ENCODE measurements at regions not wholly inside any gene's neighbourhood (a gene's known extent, or its start where the extent isn't known, plus 50 kb on each side); places are given as distances from the start of the nearest gene placed in this dataset.

DNA sequence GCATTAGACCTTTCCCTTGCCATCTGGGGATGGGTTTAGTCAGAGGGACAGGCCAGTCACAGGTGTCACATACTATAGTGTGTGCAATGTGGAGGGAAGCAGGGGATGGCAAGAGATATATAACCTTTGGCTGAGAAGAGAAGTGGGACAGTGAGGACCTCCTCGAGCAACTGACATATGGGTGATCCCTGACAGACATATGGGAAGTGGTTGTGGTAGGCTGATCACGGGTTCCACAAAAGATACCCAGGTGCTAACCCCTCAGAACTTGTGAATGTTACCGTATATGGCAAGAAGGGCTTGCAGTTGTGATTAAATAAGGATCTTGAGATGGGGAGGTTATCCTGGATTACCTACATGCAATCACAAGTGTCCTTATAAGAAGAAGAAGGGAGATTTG lies 188.1 kb upstream of the MPHOSPH6 start:
- no TSS peak for BruUV-seq (replicated peaks)
- H3K79me2 ChIP-seq (ENCODE audit: low read depth) = no peaks in the 10 kb centered on the region
- no peaks in the 10 kb centered on the region for H3K36me3 ChIP-seq (ENCODE audit: low read depth)
- H3K27ac ChIP-seq = no peak overlapping the region
- H3K27me3 ChIP-seq (ENCODE audit: insufficient read depth, low read depth) = peaks cover 22% of the 10 kb centered on the region
- no peaks in the 10 kb centered on the region for H4K20me1 ChIP-seq (ENCODE audit: insufficient read depth)
- TF ChIP-seq EZH2 (IDR thresholded peaks at IDR 0.05; ENCODE audit: low read depth) = no peak
- TF ChIP-seq, protein P1, sequence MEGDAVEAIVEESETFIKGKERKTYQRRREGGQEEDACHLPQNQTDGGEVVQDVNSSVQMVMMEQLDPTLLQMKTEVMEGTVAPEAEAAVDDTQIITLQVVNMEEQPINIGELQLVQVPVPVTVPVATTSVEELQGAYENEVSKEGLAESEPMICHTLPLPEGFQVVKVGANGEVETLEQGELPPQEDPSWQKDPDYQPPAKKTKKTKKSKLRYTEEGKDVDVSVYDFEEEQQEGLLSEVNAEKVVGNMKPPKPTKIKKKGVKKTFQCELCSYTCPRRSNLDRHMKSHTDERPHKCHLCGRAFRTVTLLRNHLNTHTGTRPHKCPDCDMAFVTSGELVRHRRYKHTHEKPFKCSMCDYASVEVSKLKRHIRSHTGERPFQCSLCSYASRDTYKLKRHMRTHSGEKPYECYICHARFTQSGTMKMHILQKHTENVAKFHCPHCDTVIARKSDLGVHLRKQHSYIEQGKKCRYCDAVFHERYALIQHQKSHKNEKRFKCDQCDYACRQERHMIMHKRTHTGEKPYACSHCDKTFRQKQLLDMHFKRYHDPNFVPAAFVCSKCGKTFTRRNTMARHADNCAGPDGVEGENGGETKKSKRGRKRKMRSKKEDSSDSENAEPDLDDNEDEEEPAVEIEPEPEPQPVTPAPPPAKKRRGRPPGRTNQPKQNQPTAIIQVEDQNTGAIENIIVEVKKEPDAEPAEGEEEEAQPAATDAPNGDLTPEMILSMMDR (conservative IDR thresholded peaks at IDR 0.05) = no peak
- no peaks in the 10 kb centered on the region for H3K9me2 ChIP-seq (ENCODE audit: insufficient read depth)
- intact Hi-C loops (cut with micrococcal nuclease; ENCODE audit: unreplicated experiment) = no loop called here
- CTCF ChIA-PET = no interaction called here
- no peak overlapping the region for H3K4me3 ChIP-seq
- no peak overlapping the region for H2AFZ ChIP-seq
- DNase-seq = no peak
- H3K4me1 ChIP-seq (replicated peaks; ENCODE audit: insufficient read depth) = no peaks in the 10 kb centered on the region
- POLR2A ChIA-PET (ENCODE audit: unreplicated experiment) = no interaction called here
- no peak overlapping the region for H3K4me2 ChIP-seq
- no peaks in the 10 kb centered on the region for H3K9me3 ChIP-seq (ENCODE audit: insufficient read depth, low read depth)
- H3F3A ChIP-seq (ENCODE audit: insufficient read depth, low read depth) = no peaks in the 10 kb centered on the region

DNA sequence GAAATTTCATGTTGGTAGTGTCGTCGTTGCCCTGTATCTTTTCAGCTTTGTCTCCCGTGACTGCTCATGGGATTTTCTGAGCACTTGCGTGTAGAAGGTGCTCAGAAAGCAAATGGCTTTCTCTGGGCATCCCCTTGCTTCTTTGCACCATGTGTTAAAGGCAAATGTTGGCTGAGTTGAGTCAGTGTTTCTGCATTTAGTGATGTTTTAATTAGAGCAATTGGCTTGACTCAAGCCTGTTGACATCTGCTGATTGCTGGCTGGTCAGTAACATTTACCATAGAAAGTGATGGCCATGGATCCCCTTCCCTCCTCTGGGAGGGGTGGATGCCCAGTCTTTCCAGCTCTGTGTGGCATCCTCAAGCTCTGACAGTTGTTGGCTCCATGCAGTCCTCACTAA lies 187.2 kb upstream of the MPHOSPH6 start:
- Histone ChIP-seq H3K4me2 (no peak overlapping the region), H2AFZ (no peak overlapping the region), H4K20me1 (ENCODE audit: insufficient read depth) (no peaks in the 10 kb centered on the region), H3K4me3 (no peak overlapping the region), H3K27ac (no peak overlapping the region), H3K9me3 (ENCODE audit: insufficient read depth, low read depth) (no peaks in the 10 kb centered on the region), H3K79me2 (ENCODE audit: low read depth) (no peaks in the 10 kb centered on the region), H3K9me2 (ENCODE audit: insufficient read depth) (no peaks in the 10 kb centered on the region), H3F3A (ENCODE audit: insufficient read depth, low read depth) (no peaks in the 10 kb centered on the region), H3K4me1 (replicated peaks; ENCODE audit: insufficient read depth) (no peaks in the 10 kb centered on the region), H3K27me3 (ENCODE audit: insufficient read depth, low read depth) (peaks cover 16% of the 10 kb centered on the region; the same call in 1 of the 2 replicates), H3K36me3 (ENCODE audit: low read depth) (no peaks in the 10 kb centered on the region)
- CTCF ChIA-PET = no interaction called here
- BruUV-seq (replicated peaks) = no TSS peak
- intact Hi-C loops (cut with micrococcal nuclease; ENCODE audit: unreplicated experiment) = no loop called here
- no peak for DNase-seq
- TF ChIP-seq, protein P1 (conservative IDR thresholded peaks at IDR 0.05) = no peak
- TF ChIP-seq EZH2 (IDR thresholded peaks at IDR 0.05; ENCODE audit: low read depth) = no peak
- POLR2A ChIA-PET (ENCODE audit: unreplicated experiment) = no interaction called here

DNA sequence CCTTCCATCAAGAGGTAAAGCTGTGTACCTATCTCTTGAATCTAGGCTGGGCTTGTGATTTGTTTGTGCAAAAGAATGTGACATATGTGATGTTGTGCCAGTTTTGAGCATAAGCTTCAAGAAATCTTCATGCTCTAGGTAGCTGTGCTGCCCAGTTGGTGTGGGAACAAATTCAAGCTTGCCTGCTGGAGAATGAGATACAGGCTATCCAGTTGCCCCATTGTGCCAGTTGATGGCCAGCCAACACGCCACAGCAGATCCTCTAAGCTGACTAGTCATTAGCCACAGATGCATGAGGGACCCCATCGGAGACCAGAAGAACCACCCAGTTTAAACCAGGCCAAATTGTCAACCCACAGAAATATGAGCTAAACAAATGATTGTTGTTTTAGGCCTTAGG lies 180.5 kb upstream of the MPHOSPH6 start:
- H3K4me1 ChIP-seq (replicated peaks; ENCODE audit: insufficient read depth) = no peaks in the 10 kb centered on the region
- CTCF ChIA-PET = no interaction called here

More for the DNA sequence above, 180.5 kb upstream of the MPHOSPH6 start:
- POLR2A ChIA-PET (ENCODE audit: unreplicated experiment) = no interaction called here
- Histone ChIP-seq H3K79me2 (ENCODE audit: low read depth) (no peaks in the 10 kb centered on the region), H3F3A (ENCODE audit: insufficient read depth, low read depth) (no peaks in the 10 kb centered on the region), H3K4me3 (no peak overlapping the region), H3K27me3 (ENCODE audit: insufficient read depth, low read depth) (no peaks in the 10 kb centered on the region), H4K20me1 (ENCODE audit: insufficient read depth) (no peaks in the 10 kb centered on the region), H3K9me3 (ENCODE audit: insufficient read depth, low read depth) (no peaks in the 10 kb centered on the region), H3K4me2 (no peak overlapping the region), H3K27ac (no peak overlapping the region), H3K36me3 (ENCODE audit: low read depth) (no peaks in the 10 kb centered on the region), H3K9me2 (ENCODE audit: insufficient read depth) (no peaks in the 10 kb centered on the region), H2AFZ (no peak overlapping the region)
- BruUV-seq (replicated peaks) = no TSS peak
- no peak for TF ChIP-seq EZH2 (IDR thresholded peaks at IDR 0.05; ENCODE audit: low read depth)
- TF ChIP-seq, protein P1 (conservative IDR thresholded peaks at IDR 0.05) = no peak
- DNase-seq = no peak
- intact Hi-C loops (cut with micrococcal nuclease; ENCODE audit: unreplicated experiment) = no loop called here

All from PC-9 (cell line).